ENCODE measurements at regions not wholly inside any gene's neighbourhood (a gene's known extent, or its start where the extent isn't known, plus 50 kb on each side); places are given as distances from the start of the nearest gene placed in this dataset.
"Not testable (repeated sequence)": the region's sequence is repeated elsewhere in the genome, so short reads cannot be mapped to it uniquely, and the experiment has no call there.

DNA sequence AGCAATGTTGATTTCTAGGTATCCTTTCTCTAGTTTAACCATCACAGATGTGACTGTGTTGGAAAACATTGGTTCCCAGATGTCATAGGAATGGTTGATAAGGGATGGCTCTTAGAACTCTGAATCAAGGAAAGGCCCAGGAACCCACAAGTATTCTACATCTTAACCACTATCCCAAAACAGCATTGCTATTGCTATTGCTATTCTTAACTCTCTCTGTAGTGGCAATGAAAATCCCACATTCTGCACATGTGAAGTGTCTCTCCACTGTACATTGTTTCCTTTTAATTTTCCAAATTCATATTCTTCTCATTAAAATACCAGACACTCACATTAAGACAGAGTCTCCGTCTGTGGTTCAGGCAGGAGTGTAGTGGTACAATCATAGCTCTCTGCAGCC is 420.4 kb upstream of the RUNX1 start:
- TF ChIP-seq, protein P1, sequence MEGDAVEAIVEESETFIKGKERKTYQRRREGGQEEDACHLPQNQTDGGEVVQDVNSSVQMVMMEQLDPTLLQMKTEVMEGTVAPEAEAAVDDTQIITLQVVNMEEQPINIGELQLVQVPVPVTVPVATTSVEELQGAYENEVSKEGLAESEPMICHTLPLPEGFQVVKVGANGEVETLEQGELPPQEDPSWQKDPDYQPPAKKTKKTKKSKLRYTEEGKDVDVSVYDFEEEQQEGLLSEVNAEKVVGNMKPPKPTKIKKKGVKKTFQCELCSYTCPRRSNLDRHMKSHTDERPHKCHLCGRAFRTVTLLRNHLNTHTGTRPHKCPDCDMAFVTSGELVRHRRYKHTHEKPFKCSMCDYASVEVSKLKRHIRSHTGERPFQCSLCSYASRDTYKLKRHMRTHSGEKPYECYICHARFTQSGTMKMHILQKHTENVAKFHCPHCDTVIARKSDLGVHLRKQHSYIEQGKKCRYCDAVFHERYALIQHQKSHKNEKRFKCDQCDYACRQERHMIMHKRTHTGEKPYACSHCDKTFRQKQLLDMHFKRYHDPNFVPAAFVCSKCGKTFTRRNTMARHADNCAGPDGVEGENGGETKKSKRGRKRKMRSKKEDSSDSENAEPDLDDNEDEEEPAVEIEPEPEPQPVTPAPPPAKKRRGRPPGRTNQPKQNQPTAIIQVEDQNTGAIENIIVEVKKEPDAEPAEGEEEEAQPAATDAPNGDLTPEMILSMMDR (IDR thresholded peaks at IDR 0.05; ENCODE audit: low read depth, low read length): no peak
- TF ChIP-seq POLR2A (IDR thresholded peaks at IDR 0.05; ENCODE audit: extremely low read depth, insufficient read length): no peak
- TF ChIP-seq MAX (IDR thresholded peaks at IDR 0.05; ENCODE audit: low read depth, low read length): no peak
- no peak for TF ChIP-seq MYC (IDR thresholded peaks at IDR 0.05; ENCODE audit: low read depth, low read length)
- DNase-seq (ENCODE audit: low read depth): no peak
- no peak overlapping the region for H3K4me3 ChIP-seq (ENCODE audit: low read depth, low read length)

DNA sequence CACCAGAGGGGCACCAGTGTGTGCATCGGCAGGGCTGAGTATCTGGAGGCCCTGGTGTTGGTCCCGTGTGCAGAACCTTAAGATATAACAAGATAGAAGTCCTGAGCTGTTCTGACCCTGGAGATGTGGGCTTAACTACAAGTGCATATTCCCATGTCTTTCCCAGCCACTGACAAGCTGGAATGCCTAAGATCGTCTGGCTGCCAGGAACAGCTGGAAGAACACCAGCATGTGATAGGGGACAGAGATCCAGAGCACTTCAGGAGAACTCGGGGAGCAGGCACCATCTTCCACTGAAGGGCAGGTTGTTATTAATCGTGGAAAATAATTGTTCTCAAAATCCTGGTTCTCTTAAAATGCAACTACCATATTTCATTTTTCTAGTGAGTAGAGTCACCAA is 419.9 kb upstream of the RUNX1 start:
- H3K4me3 ChIP-seq (ENCODE audit: low read depth, low read length): no peak overlapping the region
- TF ChIP-seq, protein P1 (IDR thresholded peaks at IDR 0.05; ENCODE audit: low read depth, low read length): no peak
- TF ChIP-seq MAX (IDR thresholded peaks at IDR 0.05; ENCODE audit: low read depth, low read length): no peak
- DNase-seq (ENCODE audit: low read depth): no peak

DNA sequence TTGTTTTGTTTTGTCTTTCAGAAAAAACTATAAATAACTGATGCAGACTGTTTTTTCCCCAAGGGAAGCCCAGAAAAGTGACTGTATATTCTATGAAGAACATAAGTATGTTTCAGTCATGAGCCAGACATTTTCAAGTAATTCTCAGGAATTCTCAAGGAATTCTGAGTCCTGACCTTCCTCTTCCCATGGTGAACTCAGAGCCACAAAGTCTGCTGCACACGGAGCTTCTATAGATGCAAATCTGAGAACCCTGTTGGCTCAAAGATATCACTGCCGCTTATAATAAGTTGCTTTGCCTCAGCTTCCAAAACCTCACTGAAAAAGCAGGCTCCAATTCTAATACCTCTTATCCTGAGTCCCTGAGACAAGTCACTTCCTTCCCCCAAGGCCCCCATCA is 418.5 kb upstream of the RUNX1 start:
- H3K4me3 ChIP-seq (ENCODE audit: low read depth, low read length): no peak overlapping the region
- no peak for TF ChIP-seq POLR2A (IDR thresholded peaks at IDR 0.05; ENCODE audit: extremely low read depth, insufficient read length)
- TF ChIP-seq, protein P1 (IDR thresholded peaks at IDR 0.05; ENCODE audit: low read depth, low read length): no peak
- no peak for TF ChIP-seq MAX (IDR thresholded peaks at IDR 0.05; ENCODE audit: low read depth, low read length)
- TF ChIP-seq MYC (IDR thresholded peaks at IDR 0.05; ENCODE audit: low read depth, low read length): no peak
- no peak for DNase-seq (ENCODE audit: low read depth)

DNA sequence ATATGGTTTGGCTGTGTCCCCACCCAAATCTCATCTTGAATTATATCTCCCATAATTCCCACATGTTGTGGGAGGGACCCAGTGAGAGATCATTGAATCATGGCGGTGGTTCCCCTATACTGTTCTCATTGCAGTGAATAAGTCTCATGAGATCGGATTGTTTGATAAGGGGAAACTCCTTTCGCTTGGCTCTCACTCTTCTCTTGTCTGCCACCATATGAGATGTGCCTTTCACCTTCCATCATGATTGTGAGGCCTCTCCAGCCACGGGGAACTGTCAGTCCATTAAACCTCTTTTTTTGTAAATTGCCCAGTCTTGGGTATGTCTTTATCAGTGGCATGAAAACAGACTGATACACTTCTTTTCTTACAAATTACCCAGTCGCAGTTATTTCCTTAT is 417.6 kb upstream of the RUNX1 start:
- DNase-seq (ENCODE audit: low read depth); H3K4me3 ChIP-seq (ENCODE audit: low read depth, low read length): not testable (repeated sequence)

DNA sequence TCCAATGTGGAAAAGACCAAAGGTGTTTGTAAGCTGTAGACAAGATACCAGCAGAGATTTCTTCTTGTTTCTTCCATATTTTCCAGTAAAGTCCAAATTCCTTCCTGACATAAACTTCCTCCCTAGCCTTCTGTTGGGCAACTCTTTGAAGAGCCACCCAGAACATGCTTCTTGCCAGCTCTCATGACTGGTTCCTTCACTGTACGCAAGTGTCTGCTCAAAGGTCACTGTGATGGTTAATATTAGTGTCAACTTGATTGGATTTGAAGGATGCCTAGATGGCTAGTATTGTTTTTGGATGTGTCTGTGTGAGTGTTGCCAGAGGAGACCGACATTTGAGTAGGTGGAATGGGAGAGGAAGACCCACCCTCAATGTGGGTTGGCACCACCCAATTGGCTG is 416.6 kb upstream of the RUNX1 start:
- TF ChIP-seq MYC (IDR thresholded peaks at IDR 0.05; ENCODE audit: low read depth, low read length) (no peak), POLR2A (IDR thresholded peaks at IDR 0.05; ENCODE audit: extremely low read depth, insufficient read length) (no peak), MAX (IDR thresholded peaks at IDR 0.05; ENCODE audit: low read depth, low read length) (no peak)
- TF ChIP-seq, protein P1 (IDR thresholded peaks at IDR 0.05; ENCODE audit: low read depth, low read length): no peak
- DNase-seq (ENCODE audit: low read depth): no peak
- no peak overlapping the region for H3K4me3 ChIP-seq (ENCODE audit: low read depth, low read length)

GRCh38 chr21:35461700-35462099 is 412.6 kb upstream of the RUNX1 start:
- no peak overlapping the region for H3K4me3 ChIP-seq (ENCODE audit: low read depth, low read length)
- no peak for TF ChIP-seq MYC (IDR thresholded peaks at IDR 0.05; ENCODE audit: low read depth, low read length)
- TF ChIP-seq MAX (IDR thresholded peaks at IDR 0.05; ENCODE audit: low read depth, low read length): no peak
- TF ChIP-seq POLR2A (IDR thresholded peaks at IDR 0.05; ENCODE audit: extremely low read depth, insufficient read length): no peak
- TF ChIP-seq, protein P1 (IDR thresholded peaks at IDR 0.05; ENCODE audit: low read depth, low read length): no peak
- no peak for DNase-seq (ENCODE audit: low read depth)
